HG03432 (cell line): ENCODE measurements at regions not wholly inside any gene's neighbourhood (a gene's known extent, or its start where the extent isn't known, plus 50 kb on each side); places are given as distances from the start of the nearest gene placed in this dataset.

ENCODE experiments used
- ATAC-seq: cut with Tn5 transposase; IDR thresholded peaks from one replicate; pipeline ENCODE4 v1.9.1; 2021; ENCODE audit warnings: mild to moderate bottlenecking, moderate library complexity; ENCODE audit not compliant: unreplicated experiment

GRCh38 chr2:19725392-19725791 lies 176.4 kb downstream of the TTC32 start:
- ATAC-seq = no peak

GRCh38 chr2:19723021-19723420 lies 178.8 kb downstream of the TTC32 start:
- ATAC-seq = no peak

DNA sequence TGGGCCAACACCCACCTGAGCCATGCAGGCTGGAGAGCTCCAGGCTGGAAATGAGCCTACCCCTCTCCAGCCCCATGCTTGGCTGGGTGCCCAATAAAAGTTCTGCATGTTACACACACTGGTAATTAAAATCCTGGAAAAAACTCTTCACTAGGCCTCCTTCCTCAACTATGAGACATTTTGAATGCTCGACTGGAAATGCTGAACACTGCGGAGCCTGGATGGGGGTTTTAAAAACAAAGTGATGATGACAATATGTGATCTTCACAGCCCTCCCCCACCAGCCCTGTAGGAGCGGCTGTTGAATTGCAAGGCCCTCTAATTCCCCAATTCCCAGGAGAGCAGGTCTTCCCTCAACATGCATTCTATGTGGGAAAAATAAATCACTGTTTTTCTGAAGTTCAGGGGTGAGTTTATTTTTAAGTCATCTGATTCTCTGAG lies 179.2 kb downstream of the TTC32 start:
- ATAC-seq = no peak

GRCh38 chr2:19720306-19720705 lies 181.5 kb downstream of the TTC32 start:
- ATAC-seq = no peak

DNA sequence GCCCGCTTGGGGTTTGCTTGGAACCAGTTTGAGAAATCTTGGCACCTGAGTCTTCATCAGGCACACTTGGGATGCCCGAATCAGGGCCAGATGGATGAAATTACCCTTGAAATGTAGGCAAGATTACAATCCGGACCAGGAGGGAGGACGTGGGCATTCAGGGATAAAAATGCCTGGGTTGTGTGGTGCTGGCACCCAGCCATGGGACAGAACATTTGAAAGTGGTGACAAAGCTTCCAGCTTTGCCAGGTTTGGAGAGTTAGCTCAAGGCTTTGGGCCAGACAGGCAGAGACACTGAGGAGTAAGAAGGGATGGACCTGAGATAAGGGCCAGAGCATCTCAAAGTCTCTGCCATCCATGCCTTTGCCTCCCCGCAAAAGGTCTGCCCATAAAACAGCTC lies 182.2 kb downstream of the TTC32 start:
- no peak for ATAC-seq

DNA sequence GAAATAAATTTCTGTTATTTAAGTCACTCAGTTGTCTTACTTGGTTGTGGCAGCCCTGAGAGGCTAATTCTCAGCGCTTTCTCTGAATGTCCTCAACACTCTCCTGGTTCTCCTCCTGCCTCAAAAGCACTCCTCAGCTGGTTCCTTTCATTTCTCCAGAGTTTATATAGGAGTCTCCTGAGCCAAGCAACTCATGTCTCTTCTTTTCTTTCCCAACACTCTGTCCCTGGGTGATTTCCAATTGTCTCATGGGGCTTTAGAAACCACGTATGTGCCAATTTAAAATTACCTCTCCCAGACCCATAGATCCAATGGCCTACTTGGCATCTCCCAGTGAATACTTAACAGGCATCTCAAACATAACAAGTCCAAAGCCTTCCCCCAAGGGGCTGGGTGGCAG lies 184.3 kb downstream of the TTC32 start:
- ATAC-seq = no peak

DNA sequence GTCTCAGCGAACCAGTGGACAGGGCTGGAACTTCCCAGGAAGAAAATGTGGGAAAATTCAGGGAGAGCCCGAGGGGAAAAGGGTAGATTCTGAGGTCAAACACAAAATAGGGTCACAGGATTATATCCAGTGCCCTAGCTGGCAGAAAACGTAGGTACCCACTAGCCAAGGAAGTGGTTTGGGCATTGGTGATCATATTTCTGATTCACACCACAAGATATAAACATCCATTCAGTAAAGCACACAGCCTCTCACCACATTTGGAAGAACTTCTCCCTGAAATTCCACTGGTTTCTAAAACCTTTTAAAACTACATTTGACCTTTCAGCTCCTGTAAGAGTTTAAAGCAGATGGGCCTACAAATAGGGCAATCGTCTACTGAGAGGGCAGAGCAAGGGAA lies 186.9 kb downstream of the TTC32 start:
- ATAC-seq = no peak

DNA sequence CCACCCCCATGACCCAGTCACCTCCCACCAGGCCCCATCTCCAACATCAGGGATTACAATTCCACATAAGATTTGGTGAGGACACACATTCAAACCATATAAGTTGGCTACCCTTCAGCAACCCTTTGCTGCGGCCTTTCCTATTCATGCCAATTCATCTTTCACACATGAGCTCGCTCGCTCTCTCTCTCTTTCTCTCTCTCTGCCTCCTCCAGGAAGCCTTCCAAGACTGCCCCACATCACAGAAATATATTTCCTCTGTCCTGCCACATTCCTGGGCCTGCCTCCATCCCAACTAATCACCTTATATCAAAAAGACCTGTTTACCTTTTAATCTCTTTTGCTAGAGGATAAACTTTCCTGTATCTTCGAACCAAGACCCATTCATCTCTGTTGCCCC lies 188.9 kb downstream of the TTC32 start:
- ATAC-seq = no peak

DNA sequence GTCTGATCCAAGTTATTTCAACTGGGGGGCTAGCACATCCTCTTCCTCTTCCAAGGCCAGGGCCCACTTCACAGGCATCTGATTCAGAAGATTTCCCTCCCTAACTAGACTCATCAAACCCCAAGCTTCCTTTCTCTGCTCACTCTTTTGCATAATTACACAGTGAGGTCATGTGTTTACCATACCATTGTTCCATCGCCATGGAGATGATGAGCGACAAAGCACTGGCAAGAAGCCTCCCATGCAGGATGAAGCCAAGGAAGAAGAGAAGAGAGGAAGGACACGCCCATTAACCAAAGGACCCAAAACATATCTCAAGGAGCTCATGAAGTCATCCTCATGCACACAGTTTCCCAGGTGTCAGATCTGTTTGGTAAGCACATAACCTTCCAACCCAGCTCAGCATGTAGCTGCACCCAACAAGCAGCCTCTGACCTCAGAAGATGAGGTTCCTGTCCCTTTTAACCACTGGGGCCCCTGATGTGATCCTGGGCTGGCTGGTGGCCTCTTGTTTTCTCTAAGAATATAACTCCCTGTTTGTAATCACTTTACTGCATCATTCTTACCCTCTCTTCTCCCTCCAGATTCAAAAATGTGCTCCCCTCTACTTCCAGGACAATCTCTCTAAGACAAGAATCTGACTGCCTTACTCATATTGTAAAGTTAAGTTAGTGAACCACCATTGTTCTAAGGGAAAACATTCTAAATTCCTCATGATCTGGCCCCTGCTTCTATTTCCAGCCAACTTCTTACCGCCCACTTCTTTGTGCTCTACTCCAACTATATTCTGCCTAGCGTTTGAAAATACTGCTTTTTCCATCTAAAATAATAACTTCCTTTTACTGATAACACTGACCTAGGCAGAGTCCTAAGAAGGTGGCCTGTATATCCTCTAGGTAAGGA lies 190.1 kb downstream of the TTC32 start:
- ATAC-seq = no peak

DNA sequence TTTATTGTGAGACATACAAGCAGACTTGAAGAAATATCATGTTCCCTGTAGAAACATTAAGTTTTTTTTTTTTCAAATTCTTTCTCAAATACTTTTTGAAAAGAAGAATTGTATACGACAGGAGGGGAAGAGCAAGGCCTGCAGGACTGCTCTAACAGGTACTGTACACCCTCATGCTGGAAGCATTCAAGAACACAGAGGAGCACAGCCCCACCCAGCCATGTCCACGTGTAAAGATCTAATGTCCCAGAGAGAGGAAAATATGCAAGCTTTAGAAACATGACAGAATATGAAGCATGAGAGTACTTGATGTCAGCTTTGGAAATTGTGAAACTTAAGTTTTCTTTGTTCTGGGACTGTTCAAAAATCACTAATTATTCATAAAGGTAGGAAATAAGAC lies 191.6 kb downstream of the TTC32 start:
- ATAC-seq = no peak

GRCh38 chr2:19709553-19709952 lies 192.2 kb downstream of the TTC32 start:
- ATAC-seq = no peak

DNA sequence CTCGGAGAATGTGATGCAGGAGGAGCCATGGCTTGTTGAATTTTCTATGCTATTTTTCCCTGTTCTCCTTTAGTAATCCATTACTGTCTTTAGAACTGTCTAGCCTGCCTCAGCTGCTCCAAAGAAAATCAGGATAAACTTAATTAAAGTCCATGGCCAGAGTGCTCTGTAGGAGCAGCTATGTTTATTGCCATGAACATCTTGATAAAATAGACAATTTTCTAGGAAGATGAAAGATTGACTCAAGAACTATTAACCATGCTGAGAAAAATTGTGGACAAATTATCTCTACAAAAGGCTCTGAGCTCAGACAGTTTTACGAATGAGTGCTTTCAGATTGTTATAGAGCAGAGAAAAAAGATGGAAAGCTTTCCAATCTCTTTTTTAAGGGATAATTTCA lies 193.0 kb downstream of the TTC32 start:
- no peak for ATAC-seq

DNA sequence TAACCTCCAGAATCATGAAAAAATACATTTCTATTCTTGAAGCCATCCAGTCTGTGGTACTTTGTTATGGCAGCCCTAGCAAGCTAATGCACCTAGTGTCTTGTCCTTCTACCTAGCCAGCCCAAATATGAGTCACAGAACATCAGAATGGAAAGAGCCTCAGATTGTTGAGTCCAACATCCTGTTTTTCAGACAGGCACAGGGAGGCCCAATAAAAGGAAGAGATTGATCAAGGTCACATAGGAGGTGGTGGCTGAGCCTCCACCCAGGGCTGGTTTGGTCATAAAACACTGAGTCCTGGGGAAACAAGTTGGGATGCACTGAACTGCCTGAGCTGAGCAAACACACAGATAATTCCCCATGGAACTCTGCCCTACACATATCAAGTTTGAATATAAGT lies 195.5 kb downstream of the TTC32 start:
- no peak for ATAC-seq

GRCh38 chr2:19702267-19702666 lies 199.5 kb downstream of the TTC32 start:
- no peak for ATAC-seq

DNA sequence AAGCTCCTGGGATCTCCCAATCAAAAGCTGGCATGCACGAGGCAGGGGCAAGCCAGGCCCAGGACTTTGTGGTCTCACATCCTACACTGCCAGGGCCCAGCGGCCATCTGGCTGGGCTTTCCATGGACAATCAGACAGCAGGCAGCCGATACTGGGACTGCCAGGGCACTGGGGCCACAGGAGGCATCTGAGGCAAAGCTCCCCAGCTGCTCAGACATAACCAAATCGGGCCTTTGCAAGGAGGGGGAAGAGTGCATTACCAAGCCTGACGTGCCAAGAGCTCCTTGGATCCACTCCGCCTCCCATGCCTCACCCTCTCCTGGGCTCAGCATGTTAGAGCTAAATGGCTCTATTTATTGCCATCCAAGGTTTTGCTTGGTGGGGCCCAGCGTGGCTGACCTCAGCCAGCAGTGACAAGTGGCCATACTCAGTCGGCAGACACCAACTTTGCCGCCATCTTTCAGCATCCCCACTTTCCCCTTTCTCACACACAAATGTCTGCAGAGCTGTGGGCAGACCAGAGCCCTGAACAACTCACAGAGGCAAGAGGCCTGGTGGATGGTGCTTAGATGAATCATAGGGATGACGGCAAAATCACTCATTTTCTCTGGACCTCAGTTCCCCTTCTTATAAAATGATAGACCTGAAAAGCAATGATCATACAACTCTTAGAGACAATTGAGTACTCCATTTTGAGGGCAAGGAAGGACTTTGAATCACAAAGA lies 200.8 kb downstream of the TTC32 start:
- no peak for ATAC-seq

DNA sequence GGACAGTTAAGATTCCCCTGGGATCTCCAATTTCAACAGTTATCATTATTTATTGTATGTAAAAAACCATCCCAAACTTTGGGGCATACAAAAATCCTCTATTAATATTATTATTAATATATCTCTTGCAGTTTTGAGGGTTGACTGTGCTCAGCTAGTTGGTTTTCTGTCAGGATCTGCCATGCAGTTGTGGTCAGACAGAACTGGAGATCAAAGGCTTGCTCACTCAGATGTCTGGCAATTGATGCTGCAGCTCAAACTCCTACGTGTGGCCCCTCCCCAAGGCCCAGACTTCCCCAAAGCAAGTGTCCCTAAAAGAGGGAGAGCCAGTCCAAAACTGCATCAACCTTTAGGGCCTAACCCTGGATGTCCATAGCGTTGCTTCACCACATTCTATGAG lies 204.7 kb downstream of the TTC32 start:
- ATAC-seq = no peak

DNA sequence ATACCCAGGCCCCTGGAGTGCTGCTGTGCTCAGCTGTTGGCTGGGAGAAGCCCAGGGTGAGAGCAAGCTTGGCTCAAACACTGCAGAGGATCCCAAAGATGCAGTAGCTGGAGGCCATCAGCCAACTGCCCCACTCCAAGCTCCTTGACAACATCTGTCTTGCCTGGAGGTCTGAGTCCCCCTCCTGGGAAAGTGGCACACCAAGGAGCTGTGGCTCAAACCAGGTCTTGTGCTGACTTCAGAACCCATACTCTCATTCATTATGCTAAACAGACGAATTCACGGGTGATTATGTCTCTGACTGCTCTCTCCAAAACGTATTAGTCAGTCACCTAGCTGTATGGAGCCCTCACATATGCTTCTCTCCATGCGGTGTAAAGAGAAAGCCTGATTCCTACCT lies 206.1 kb downstream of the TTC32 start:
- ATAC-seq = no peak

- ATAC-seq = no peak
Observed at GRCh38 chr2:19691892-19692291, 209.9 kb downstream of the TTC32 start.

DNA sequence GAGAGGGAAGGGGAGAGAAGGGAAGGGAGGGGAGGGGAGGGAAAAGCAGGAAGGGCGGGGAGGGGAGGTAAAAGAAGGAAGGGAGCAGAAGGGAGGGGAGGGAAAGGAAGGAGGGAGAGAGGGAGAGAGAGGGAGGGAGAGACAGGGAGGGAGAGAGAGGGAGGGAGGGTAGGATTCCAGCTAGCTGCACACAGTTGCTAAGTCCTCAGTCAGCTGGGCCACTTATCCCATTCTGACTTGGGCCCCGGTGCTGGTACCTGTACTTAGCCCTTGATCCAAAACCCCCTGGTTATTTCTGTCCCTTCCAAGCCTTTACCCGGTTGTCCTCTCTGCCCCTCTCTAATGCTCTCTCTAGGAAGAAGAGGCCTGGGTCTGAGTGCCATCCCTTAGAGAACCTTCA lies 211.4 kb downstream of the TTC32 start:
- no peak for ATAC-seq

DNA sequence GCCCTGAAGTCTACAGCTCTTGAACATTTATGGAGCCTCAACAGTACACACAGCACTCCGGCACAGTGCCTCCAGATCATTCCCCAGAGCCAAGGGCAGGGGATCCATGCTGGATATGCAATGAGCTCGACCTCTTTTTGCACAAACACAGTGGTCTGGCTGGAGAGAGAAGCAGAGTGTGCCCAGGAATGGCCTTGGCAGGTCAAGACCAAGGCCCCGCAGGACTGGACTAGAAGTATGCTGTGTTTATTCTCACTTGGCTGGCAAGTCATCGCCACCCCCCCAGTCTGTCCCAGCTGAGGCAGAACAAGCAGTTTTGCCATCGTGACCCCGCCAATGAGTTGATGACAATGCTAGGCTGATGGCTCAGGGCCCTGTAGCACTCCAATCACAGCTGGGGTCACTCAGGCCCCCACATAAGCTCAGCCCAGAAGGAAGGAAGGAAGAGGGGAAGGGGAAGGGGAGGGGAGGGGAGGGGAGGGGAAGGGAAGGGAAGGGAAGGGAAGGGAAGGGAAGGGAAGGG lies 212.1 kb downstream of the TTC32 start:
- no peak for ATAC-seq

DNA sequence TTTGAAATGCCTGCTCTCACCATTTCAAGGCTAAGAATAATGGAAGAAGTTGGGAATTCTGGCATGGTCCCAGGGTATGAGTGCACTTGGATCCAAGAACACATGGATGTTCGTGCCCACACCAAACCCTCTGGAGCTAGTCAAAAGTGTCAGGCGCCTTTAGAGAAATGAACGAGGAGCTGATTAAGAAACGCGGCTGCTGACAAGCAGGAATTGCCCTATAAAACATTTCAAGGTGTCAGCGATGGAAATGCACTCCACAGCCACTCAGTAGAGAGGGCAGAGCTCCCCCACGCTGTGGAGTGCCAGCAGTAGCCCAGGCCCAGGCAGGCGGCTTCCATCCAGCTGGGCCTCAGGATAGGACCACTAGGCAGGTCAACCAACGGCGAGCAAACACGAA lies 213.7 kb downstream of the TTC32 start:
- no peak for ATAC-seq

GRCh38 chr2:19687017-19687659 lies 214.6 kb downstream of the TTC32 start:
- ATAC-seq = no peak
